Right renal pelvis (tissue), 4 donors: ENCODE measurements at regions not wholly inside any gene's neighbourhood (a gene's known extent, or its start where the extent isn't known, plus 50 kb on each side); places are given as distances from the start of the nearest gene placed in this dataset.
"Not testable (repeated sequence)": the region's sequence is repeated elsewhere in the genome, so short reads cannot be mapped to it uniquely, and the experiment has no call there.

ENCODE experiments used
- DNase-seq, 4 donors: peaks; one replicate each; pipeline ENCODE4 v3.0.0-alpha.2; 2013; ENCODE audit warnings: low read depth in 4 of 4, low spot score in 3 of 4, missing footprints in 1 of 4

DNA sequence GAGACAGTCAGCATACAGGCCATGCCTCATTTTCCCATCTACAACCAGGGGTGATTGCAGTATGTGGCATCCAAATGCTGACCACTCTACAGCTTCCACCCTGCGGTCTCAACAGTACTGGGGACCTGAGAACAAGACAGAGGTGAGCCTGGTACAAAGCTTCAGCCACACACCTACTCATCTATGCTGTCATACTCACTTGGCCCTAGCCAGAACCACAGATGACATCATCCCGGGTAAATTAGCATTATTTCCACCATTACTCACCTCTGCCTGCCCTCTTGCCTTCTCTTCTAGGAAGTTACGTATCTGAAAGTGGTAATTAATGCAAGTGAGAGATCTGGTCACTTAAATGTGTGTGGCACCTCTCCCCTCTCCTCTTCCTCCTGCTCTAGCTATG, 208.2 kb upstream of the ARL4C start:
- no peak for DNase-seq

DNA sequence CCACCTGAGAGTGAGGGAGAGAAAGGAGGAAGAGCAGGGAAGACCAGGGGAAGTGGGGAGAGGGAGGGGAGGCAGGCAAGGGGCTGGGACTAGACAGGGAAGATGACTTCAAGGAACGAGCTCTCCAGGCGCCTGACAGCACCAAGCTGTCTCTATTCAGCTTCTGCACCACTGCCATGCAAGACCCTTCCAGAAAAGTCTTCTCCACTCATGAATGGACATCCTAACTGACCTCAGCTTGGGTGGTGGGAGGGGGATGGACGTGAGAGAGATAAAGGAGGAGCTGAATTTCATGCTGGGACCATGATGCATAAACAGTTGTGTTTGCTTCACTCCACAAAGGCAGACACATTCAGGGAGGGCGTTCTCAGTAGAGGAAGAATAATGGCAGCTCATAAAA, 206.4 kb upstream of the ARL4C start:
- no peak for DNase-seq

DNA sequence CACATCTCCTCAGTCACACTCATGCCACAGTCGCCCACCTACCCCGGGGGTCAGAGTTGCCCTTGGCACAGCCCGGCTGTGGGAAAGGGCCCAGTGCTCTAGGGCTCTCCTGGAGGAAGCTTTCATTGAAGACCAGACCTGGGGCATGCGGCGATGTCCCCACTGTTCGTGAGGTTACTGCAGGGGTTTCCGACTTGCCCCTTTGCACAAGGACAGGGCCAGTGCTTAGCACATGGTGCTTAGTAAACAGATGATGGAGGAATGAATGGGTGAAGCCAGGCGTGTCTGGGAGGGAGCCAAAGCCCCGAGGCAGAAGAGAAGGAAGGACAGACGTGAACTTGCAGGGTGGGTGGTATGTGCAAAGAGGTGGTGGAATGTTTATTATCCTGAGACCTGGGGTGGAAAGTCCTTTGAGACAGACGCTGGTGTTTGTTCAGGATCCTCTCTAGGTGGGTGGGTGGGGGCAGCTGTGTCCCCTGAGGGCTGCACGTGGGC, 205.9 kb upstream of the ARL4C start:
- DNase-seq, result no peak

DNA sequence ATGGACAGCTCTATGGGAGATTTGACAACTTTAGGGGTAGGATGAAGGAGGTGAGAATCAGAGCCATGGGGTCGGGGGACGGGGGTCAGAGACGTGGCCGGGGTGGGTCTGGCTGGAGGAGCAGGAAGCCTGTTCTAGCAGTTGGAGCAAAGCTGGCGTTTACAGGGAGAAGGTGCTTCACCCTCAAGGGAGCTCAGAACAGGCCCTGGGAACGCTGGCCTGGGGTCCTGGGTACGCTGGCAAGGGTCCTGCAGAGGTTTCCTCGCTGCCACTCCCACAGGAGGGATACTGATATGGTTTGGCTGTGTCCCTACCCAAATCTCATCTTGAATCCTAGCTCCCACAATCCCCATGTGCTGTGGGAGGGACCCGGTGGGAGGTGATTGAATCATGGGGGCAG, 205.0 kb upstream of the ARL4C start:
- no peak for DNase-seq

DNA sequence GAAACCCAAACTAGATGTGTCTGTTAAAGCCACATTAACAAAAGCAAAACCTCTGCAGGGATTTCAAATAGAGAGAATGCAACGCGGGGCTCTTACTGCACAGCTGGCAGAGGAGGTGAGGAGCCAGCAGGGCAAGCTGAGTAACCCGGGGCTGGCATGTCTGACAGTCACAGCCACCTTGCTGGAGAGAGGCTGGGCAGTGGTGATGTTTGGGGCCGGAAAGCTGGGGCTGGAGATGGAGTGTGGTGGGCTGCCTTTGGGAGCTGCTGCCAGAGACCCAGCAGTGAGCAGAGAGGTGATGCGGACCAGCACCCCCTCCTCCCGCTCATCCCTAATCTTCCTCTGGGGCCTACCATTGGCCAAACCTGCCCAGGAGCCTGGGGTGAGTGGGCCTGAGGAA, 204.5 kb upstream of the ARL4C start:
- DNase-seq, result no peak

DNA sequence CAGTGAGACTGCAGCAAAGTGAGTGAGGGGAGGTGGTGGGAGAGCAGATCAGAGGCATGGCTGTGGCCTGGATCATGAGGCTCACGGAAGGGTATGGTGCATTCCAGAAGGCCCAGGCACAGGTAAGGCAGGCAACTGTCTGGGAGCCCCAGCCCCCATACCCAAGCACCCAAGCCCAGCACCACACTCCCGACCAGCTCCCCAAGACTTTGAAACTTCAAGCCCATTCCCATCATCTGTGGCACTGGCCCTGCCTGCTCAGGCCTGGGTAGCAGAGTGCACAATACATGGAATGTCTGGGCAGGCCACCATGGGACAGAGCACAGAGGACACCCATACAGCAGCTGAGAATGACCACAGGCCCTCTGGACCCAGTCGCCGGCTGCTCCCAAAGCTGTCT, 202.6 kb upstream of the ARL4C start:
- DNase-seq, result no peak

DNA sequence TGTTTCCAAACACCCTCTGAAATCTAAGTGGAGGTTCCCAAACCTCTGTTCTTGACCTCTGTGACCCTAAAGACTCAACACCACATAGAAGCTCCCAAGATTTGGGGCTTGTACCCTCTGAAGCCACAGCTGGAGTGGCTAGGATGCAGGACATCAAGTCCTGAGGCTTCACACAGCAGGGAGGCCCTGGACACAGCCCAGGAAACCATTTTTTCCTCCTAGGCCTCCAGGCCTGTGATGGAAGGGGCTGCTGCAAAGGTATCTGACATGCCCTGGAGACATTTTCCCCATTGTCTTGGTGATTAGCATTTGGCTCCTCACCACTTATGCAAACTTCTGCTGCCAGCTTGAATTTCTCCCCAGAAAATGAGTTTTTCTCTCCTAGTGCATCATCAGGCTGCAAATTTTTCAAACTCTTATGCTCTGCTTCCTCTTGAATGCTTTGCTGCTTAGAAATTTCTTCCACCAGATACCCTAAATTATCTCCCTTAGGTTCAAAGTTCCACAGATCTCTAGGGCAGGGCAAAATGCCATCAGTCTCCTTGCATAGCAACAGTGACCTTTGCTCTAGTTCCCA, 200.5 kb upstream of the ARL4C start:
- not testable (repeated sequence) for DNase-seq

DNA sequence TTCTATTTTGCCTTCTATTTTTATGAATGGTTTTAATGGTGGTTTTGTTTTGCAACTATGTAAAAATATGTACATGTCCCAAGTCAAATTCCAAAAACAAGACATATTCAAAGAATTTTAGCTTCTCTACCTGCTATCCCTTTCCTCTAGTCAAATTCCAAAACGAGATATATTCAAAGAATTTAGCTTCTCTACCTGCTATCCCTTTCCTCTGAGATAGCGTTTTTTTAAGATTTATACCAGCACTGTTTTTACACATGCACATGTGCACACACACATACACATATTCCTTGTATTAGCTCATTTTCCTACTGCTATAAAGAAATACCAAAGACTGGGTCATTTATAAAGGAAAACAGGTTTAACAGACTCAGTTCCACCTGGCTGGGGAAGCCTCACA, 199.1 kb upstream of the ARL4C start:
- no peak for DNase-seq

DNA sequence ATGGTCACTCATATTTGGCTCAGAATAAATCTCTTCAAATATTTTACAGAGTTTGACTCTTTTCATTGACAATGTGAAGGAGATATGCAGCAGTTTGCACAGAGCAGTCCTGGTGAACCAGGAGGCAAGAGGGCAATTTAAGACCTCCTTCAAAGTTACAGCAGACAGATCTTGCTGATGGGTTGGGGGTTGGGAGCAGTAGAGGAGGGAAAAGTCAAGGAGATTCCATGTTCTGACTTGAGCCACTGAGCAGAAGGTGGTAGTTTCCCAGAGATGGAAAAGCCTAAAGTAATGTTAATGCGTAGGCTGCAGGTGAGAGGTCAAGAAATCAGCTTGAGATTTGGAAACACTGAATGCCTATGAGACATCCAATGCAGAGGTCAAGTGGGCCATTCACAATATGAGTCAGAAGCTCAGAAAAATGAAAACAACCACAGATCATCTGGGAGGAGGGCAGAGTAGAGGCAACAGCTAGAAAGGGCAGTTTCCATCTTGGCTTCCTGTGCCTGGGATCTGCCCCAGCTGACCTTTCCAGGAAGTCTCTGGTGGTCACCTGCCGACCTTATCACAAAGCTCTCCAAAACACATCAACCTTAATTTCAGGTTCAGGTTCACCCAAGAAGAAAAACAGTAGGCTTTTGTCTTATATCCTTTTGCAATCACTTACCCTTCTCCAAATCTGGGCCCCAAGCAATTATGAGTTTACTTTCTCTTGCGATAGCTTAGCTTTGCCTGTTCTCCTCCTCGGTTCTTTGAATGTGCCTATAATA, 197.5 kb upstream of the ARL4C start:
- DNase-seq, result no peak

DNA sequence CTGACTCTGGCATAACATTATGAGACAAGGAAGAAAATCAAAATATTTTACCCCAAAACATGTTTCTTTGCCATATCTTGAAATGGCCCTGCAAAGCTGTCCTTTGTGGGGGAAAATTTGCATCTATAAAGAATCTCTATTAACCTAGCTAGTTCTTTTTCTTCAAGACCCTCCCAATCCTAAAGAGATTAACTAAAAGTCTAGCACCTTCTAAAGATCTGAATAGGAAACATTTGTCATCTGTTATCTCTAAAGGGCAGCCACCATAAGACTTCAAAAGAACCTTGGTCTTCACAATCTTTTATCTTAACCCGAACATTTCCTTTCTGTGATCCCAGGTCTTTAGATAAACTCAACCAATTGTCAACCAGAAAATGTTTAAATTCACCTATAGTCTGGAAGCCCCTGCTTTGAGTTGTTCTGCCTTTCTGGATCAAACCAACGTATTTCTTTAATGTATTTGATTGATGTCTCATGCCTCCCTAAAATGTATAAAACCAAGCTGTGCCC, 196.9 kb upstream of the ARL4C start:
- DNase-seq, result not testable (repeated sequence)

DNA sequence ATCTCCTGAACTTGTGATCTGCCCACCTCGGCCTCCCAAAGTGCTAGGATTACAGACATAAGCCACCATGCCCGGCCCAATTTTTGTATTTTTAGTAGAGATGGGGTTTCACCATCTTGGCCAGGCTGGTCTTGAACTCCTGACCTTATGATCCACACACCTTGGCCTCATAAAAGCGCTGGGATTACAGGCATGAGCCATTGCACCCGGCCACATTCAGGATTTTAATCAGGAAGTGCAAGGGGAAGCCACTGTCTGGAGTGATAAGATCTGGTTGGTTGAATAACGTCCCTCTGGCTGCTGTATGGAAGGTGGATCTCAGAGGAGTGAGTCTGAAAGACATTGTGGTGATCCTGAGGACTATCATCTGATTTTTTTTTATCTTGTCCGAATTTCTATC, 196.3 kb upstream of the ARL4C start:
- DNase-seq, result not testable (repeated sequence)

DNA sequence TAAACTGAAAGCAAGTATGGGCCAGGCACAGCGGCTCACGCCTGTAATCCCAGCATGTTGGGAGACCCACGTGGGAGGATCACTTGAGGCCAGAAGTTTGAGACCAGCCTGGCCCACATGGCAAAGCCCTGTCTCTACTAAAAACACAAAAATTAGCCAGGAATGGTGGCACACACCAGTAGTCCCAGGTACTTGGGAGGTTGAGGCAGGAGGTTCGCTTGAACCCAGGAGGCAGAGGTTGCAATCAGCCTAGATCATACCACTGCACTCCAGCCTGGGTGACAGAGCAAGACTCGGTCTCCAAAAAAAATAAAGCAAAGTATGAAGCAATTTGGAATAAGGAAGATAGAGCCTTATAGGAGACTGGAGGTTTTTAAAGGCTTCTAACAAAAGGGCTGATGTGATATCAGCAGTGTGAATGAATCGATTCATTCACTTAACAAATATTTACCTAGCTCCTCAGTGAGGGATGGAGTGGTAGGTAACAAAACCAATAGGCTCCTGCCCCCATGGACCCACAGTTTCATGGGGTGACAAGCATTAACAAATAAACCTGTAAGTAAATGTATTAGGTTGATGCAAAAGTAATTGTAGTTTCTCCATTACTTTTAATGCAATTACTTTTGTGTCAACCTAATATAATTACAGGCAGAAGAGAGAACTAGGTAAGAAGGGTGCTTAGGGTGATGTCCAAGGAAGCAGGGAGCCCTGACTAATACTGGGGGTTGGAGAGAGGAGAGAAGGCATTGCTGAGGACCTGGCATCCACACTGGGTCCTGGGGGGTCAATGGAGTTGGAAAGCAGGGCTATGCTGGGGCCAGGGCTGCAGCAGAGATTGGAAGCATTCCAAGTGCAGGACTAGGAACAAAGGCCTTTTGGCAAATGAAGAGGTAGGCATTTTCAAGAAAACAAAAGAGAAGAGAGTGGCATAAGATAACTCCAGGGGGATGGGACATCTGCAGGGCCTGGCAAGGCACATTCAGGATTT, 195.4 kb upstream of the ARL4C start:
- DNase-seq, result no peak

DNA sequence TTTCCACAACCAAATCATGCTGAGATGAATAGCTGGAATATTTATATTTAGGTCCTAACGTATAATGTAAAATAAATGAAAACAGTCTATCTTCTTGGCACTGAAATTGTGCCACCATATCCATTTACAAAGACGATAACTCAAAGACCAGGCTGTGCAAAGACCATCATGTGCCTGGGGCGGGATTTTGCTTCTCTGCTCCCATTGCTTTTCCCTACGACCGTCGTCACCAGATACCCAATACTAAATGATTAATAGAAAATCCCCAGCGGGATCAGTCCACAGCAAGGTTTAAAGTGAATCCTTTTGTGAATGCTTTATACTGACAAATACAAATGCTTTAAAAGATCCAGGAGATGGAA, 194.3 kb upstream of the ARL4C start:
- DNase-seq, result no peak

DNA sequence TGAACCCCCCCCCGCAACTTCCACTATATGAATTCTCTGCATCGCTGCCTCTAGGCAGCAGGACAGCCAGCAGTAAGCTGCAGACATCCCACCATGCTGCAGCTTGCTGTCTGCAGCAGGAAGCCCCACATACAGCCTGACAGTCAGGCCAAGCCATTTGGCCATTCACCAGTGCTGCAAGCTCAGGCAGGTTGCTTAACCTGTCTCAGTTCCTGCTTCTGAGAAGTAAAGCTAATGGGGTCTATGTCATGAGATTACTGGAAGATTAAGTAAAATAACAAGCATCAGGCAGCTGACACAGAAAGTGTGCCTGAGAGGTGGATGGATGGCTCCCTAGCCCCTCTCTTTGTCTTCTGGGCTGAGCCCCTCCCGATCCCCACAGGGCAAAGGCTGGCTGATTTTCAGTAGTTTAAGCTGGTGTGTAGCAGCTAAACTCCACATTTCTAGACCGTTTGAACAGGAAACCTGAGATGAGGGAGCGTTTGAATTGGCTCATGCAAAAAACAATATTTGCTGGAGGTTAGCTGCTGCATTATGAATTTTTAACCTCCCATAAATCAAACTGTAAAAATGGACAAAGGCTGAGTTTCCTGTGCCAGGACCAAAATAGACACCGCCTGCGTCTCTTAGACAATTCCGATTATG, 193.8 kb upstream of the ARL4C start:
- peak in 1 of 4 donors; percentile 23 for DNase-seq

DNA sequence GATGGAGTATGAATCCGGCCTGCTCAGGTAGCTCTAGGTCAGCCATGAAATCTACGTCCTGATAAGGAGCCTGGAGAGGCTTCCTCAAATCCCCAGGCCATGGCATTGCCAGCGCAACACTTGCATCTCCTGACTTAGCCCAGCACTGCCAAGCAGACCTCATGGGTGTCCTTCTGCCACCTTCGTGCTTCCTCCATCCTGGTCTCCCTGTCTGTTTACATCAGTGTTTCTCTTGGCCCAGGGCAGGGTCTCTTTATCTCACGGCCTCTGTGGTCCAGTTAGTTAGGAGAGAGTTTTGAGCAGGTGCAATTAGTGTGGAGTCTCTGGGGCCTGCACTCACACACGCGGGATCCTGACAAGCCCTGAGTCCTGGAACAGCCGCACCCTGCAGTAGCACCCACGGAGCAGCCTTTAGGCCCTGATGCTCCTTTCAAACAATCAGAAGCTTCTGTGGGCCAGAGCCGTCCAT, 193.1 kb upstream of the ARL4C start:
- no peak for DNase-seq

DNA sequence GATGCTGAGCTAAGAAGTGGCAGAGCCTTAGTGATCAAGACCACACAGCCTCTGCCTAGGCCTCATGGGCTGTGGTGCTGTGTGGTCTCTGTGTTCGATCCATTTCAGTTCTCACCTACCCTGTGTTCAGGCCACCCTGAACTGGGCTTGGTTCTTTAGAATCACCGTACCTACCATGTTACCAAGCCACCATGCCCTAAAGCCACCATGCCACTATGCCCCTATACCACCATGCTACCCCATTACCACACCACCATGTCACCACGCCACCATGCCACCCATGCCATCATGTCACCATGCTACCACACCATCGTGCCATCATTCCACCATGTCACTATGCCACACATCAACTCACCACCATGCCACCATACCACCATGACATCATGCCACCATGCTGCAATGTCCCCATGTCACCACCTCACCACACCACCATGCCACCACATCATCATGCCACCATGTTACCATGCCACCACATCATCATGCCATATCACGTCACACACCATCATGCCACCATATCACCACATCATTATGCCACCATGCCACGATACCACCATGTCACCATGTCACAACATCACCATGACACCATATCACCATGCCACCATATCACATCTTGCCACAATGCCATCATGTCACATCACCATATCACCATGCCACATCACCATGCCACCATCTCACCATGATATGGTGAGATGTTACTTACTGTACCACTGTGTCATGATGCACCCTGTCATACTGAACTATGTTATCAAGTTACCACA, 191.0 kb upstream of the ARL4C start:
- DNase-seq, result no peak

DNA sequence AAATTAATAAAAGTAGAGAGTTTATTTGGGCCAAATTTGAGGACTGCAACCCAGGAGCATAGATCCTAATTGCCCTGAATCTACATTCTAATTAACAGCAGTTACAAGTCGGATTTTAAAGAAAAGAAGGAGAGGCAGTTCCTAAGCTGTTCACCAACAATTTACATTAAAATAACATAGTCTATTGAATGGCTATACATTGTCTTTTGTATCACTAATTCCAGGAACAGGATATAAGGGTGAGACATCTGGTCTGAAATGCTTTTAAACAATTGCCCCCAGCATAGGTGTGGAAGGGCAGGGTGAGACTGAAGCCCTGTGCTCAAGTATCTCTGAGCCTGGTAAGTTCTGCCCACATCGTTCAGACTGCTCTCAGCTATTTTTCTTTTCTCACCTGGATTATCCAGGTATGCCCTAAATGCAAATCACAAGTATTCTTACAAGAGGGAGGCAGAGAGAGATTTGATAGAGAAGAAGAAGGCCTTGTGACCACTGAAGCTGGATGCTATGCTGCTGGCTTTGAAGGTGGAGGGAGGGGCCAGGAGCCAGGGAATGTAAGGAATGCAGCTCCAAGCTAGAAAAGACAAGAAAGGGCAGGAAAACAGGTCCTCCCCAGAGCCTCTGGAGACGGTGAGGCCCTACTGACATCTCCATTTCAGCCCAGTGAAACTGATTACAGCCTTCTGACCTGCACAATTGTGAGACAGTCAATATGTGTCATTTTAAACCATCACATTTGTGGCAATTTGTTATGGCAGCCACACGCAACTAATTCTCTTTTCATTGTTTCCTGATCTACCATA, 189.4 kb upstream of the ARL4C start:
- no peak for DNase-seq

DNA sequence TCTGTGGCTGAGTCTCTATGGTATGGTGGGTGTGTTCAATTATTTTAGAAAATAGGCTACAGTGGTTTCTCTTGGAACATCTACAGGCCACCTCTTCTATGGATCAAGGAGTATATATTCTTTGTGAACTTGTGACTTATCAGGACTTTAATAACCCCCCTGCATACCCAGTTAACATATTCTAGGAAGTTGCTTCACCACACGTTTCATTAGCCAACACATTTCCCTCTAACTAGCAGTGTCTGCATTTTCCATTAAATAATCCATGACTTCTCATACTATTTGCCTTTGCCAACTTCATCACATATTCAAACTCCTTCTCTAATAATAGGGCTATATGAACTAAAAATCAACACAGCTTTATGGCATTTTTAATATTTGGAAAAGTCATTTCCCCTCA, 187.6 kb upstream of the ARL4C start:
- no peak for DNase-seq

DNA sequence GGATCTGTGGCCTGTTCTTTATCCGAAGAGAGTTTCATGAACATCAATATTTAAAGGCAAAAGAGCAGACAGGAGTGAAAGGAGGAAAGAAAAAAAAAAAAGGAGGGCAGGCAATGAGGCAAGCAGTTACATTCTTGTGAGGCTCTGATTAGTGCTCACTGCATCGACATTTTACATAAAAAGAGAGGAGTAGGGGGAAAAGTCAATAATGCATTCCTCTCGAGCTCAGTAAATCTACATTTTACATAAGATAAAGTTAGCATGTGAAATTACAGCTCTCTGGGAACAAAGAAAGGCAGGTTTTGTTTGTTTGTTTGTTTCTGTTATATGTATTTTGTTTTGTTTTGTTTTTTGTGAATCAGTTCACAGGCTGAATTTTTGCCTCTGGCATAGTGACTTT, 187.1 kb upstream of the ARL4C start:
- DNase-seq, result no peak
